NCI-H510A (cell line): ENCODE measurements at regions not wholly inside any gene's neighbourhood (a gene's known extent, or its start where the extent isn't known, plus 50 kb on each side); places are given as distances from the start of the nearest gene placed in this dataset.
"Not testable (repeated sequence)": the region's sequence is repeated elsewhere in the genome, so short reads cannot be mapped to it uniquely, and the experiment has no call there.

Source experiments
- DNase-seq: peaks from one replicate; lab custom pipeline; 2025; lab: John Stamatoyannopoulos, UW

DNA sequence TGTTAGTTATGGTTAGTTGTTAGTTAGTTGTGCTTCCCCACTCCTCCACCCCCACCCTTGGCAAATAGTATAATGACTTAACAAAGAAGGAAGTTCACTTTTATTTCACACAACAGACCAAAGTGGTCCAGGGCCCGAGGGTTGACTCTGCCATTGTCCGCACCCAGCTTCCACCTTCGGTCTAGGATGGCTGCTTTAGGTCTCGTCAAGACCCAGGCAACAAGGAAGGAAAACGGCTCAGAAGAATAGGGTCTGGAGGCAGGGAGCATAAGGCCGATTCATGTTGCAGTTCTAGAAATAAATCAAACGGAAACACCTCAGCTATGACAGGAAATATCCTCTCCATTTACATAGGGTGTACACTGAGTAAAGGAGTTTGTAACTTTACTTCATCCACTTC, 206.0 kb upstream of the CXCR4 start:
- no peak for DNase-seq

DNA sequence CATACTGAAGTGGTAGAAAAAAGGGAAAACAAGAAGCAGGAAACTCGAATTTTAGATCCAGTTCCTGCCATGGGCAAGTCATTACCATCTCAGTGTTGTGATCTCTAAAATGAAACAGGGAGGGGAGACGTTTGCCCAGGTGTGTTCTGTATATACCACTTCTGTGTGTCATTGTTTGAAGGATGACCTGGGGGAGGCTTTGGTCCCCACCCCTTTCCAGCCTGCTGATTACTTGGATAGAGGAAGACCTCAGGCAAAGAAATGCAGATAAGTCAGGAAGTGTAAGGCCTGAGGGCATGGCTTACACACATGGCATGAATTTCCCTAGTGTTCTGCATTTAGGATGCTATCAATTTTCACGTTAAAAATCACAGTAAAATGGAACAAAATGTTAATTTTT, 205.2 kb upstream of the CXCR4 start:
- DNase-seq = no peak

DNA sequence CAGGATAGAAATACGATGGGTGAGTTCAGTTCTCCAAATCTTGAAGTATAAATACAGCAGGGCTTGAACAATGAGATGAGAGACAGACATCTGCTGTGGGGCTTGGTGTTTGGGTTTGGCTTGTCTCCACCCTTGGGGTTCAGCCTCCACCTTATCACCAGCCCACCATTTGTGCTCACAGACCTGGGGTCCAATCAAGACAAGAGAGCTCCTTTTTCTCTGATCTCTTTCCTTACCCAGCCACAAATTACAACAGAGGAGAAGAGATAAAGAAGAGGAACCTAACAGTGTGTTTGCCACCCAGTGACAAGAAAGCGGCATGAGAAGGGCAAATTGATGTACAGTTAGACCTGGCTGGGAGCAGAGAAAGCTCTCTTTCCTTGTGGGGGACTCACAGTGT, 204.5 kb upstream of the CXCR4 start:
- no peak for DNase-seq

DNA sequence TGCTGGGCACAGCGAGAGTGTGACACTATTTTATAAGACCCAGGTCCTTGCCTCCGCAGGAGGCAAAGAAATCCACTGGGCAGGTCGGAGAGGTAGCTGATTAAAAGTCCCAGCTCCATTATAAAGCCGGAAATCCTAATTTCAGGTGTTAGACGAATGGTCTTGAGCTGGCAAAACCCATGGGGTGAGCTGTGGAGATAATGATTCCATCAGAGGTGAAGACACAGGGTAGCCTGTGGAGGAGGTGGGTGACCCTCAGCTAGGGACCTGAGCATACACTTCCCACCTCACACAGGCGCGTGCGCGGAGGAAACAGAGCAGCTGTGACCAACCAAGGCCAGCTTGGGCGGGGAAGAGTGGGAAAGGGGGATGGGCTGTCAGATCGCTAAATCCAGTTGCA, 201.7 kb upstream of the CXCR4 start:
- DNase-seq = no peak

DNA sequence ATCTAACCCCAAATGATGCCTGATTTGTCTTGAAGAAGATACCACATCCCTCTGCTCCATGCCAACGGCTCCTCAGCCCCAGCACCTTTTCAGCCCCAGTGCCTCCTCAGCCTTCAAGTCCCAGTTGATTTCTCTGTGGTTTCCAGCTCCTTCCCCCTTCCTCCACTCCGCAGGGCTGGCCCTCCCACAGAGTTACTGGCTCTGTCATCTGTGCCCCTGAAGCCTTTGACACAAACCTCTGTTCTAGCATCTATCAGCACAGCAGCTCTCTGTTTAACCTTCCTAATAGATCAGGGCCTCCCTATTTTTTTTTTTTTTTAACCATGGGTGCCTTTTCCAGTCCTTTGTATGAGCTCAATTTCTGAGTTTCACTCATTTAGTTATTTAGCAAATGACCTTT, 201.3 kb upstream of the CXCR4 start:
- no peak for DNase-seq

DNA sequence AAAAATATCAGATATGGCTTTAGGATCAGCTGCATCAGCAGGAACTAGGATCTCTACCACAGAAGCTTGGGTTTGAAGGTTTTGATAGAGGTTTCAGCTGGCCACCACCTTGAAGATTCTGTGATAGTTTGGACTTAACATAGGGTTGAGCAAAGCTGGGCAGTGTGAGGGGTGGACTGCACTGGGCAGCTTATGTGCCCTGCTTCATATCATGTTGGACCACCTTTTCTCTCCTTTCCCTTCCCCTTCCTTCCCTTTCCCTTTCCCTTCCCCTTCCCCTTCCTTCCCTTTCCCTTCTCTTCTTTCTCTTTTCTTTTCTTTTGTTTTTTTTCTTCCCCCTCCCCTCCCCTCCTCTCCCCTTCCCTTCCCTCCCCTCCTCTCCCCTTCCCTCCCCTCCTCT, 196.3 kb upstream of the CXCR4 start:
- DNase-seq = no peak

DNA sequence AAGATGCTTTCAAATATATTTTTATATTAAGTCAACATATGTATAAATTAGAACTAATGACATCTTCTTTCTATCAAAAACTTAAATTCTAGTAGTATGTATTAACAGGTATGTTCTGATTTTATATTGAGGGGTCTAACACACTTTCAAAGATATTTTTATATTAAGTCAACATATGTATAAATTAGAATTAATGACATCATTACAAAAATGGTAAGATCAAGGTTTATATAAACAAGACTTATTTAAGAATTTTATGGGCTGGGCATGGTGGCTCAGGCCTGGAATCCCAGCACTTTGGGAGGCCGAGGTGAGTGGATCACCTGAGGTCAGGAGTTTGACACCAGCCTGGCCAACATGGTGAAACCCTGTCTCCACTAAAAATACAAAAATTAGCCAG, 194.6 kb upstream of the CXCR4 start:
- not testable (repeated sequence) for DNase-seq

DNA sequence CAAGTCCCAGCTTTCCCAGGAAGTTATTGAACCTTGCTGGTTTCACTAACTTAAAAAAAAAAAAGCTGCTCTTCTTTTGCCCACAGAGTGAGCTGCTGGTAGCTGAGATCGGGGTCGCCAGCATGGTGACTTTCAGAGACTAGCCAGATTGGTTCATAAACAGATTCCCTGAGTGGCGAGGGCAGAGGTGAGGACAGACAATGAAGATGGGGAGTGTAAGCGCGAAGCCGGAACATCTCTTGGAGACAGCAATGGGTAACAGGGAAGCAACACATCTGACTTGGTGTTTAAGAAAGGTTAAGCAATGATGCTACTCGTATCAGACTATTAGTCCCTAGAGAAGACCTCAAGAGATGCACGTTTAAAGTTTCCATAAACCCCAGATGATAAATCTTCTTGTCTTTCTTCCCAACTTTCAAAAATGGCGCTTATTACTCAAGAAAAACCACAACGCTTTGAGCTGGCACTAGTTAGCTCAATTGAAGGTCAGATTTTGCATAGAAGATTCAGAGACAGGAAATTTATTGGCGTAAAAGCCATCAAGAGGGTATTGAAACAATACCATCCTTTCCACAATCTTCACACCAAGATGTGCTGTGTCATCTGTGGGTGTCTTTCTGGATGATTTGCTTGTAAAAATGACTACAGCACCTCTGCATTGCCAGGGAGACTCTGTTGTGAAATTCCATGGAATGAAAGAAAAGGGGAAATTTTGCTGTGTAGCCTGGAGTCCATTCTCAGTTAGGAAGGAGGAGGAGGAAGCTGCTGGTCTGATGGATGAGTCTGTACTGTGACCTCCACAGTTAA, 193.1 kb upstream of the CXCR4 start:
- no peak for DNase-seq

DNA sequence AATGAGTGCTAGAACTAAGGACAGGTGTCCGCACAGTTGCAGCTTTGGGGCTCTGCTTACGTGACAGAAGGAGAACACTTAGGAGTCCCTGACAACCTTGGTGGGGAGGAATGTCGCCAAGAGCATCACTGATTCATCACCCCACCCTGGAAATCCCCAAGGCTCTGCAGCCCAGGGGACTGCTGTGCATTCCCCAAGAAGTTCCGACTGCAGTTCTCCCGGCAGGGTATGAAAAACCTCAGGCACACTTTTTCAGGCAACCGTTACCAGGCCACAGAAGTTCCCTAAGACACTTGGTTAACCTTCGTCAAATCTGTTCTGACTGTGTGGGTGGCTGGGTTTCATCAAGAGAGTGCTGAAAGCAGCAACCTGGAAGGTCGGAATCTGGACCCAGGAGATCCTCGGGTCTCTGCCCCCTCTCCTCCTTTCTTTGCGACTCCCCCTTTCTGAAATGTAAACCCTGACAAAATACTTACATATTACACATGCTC, 192.1 kb upstream of the CXCR4 start:
- no peak for DNase-seq

DNA sequence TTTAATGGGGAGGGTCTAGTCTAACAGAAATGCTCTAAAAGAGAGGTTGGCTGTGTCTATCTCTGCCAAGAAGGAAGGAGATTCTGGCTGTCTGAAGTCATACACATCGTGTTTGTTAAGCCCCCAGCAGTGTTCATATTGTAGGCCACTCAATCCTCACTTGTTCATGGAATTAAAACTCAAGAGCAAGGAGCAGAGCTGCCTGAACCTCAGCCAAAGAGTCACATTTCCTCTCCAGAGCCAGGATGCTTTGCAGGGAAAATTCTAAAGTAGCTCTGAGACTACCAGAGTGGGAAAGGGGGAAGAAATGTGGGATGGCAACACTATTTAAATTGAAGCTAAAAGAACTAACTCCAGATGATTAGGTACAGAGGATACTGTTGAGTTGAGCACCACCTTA, 190.7 kb upstream of the CXCR4 start:
- no peak for DNase-seq

DNA sequence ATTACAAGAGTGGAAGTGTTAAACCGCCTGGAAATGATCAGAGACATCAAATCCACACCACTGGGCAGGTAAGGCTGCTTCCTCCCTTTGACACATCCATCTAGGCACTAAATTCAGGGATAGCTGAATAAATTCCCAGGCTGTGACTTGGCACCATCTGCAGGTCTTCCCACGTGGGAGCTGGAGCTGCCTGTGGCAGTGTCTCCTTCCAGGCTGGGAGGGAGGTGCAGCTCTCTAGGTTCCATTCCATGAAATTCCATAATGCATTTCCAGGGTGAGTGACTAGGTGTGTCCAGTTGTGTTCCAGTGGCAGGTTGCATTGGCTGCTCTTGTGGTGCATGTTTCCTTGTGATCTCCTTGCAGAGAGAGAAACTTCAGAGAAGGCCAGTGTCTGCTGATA, 188.9 kb upstream of the CXCR4 start:
- DNase-seq = no peak

DNA sequence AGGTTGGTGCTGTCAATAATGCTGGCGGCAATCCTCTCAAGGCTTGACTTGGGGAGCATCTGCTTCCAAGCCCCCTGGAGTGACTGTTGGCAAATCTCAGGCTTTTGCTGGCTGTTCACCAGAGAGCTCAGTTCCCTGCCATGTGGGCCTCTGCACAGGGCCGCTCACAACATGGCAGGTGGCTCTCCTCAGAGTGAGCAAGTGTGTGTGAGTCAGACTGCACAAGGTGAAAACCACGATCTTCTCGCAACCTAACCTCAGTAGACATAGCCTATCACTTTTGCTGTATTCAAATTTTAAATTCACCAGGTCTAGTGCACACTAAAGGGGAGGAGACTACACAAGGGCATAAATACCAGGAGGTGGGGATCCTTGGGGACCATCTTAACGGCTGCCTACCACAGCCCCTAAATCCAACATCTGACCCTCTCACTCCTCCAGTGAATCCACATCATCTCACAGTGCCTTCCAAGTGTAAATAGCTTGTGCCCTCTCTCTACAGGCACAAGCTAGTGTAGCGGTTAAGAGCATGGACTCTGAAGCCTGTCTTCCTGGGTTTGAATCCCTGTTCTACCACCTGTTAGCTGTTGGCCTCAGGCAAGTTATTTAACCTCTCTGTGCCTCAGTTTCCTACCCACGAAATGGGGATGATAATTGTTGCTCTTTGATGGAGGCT, 187.7 kb upstream of the CXCR4 start:
- DNase-seq = no peak

DNA sequence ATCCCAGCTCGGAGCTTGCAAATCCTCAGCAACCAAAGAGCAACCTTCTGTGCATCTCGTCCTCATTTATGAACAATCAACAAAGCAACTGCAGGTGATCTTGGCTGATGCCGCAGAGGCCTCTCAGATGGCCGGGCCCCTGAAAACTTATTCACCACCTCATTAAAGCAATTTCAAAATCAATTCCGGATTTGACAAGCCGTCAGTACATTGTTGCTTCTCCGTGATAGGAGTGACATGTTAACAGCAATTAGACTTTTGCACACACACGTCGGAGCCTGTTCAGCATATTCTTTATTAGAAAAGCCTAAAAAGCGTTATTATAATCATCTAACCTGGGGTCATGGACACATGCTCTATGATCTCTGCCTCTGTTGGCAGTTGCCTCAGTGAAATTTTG, 183.1 kb upstream of the CXCR4 start:
- DNase-seq = no peak

DNA sequence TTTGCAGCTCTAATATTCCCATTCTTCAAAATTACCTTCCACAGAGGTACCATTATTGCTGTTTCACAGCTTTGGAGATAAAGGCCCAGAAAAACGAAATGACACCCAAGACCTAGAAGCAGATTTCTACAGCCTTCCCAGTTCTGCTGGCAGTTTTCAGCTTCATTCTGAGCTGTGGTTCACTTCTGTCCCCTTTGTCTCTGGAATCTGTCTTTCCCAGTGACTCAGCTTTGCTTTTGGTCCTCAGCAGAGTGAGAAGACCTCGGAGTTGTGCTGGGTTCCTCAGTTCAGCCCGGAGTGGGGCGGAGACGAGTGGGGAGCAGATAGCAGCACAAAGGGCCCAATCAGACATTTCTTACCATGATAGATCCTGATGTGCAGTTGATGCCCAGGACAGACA, 180.7 kb upstream of the CXCR4 start:
- no peak for DNase-seq

DNA sequence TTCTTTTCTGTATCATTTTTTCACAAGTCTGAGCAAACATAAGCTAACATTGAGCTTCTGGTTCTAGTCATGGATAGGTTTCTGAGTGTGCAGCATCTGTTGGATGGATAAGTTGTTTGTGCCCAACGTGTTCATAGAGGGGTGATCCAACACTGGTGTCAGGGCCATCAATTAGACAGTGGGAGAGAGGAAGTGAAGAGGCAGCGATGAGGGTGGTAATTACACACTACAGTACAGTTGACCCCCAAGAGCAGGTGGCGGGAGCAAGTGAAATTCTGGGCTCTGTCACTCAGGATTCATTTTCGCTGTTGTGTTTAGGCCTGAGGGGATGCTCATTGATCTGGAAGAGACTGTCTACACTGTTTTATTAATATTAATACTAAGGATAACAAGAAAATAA, 180.0 kb upstream of the CXCR4 start:
- DNase-seq = no peak

DNA sequence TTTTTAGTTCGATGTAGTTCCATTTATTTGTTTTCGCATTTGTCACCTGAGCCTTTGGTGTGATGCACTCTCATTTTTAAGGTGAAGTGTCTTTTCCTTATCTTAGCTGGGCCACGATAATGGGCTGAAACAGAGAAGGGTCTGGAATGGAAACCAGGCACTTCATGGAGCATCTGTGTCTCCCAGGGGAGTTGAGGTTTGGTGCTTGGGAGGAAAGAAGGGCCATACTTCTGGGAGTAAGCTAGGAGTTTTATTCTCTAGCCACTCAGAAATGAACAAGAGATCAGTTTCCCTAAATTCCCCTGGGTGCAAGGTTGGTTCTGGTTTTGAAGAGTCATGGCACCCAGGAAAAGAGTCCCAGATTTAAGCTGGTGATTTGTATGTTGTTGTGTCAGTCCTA, 179.4 kb upstream of the CXCR4 start:
- no peak for DNase-seq

DNA sequence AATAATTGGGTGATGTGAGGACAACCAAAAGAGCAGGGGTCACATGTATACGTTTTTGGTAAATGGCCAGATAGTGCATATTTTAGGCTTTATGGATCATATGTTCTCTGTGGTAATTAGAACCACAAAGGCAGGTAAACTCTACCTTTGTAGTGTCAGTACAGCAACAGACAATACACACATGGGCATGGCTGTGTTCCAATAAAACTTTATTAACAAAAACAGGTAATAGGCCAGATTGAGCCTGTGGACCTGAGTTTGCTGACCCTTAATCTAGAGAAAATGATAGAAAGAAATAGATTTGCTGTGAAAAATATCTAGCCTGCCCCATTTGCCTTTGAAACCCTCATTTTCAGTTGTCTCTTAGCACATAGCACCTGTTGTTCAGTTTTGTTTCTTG, 177.2 kb upstream of the CXCR4 start:
- DNase-seq = no peak

DNA sequence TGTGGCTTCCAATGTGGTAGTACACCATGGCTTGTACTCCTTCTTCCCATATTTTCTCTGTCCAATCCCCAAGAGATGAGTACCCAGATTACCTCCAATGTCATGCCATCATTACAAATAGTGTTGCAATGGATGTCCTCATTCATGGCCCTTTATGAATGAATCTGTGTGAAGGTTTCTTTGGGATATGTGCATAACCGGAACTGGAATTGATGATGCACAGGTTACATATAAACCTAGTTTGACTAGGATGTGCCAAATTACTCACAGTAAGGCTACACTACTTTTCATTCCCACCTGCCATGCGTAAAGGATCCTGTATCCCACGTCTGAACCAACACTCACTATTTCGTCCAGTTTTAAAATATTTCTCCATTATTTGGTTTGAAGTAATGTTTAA, 173.9 kb upstream of the CXCR4 start:
- no peak for DNase-seq

DNA sequence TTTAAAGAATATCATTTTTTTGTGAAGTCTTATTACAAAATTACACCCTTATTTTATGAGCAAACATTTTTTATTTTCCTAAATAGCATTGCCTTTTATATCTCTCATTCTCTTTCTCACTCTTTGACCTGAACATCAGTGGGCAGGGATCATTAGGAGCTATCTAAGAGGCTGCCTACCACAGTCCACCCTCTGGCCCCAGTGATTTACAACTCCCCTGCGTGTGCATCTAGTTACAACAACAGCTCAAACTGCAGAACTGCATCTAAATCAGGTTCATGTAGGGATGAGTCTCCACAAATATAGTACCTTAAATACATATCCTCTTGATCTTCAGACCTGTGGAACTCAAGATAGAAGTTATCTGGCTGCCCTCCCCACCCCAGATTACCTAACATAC, 172.4 kb upstream of the CXCR4 start:
- no peak for DNase-seq

DNA sequence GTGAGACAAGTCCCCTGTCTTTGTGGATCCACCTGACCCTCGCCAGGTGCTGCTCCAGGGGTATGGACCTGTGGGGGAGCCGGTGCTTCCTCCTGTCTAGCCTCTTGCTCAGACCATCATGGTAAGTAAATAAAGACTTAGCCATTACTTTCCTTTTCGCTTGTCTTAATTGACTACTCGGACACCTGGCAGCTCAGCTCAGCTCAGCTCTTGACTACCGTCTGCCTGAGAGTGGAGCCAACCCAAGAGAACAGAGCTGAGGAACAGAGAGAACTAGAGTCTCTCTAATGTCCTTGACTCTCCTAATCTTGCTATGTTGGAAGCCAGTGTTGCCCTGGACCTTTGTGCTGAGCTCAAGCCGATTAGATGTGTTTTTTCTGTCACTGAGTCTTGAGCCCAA, 170.3 kb upstream of the CXCR4 start:
- DNase-seq = no peak

DNA sequence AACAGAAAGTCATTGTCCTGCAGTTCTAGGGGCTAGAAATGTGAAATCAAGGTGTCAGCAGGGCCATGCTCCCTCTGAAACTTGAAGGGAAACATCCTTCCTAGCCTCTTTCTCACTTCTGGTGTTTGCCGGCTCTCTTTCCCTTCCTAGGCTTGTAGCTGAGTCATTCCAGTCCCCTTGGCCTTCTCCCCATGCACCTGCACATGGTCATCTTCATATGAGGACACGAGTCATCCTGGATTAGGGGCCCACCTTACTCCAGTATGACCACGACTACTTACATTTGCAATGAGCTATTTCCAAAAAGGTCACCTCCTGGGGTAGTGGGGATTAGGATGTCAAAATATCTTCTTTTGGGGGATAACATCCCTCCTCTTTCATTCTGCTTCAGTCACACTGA, 168.5 kb upstream of the CXCR4 start:
- no peak for DNase-seq

DNA sequence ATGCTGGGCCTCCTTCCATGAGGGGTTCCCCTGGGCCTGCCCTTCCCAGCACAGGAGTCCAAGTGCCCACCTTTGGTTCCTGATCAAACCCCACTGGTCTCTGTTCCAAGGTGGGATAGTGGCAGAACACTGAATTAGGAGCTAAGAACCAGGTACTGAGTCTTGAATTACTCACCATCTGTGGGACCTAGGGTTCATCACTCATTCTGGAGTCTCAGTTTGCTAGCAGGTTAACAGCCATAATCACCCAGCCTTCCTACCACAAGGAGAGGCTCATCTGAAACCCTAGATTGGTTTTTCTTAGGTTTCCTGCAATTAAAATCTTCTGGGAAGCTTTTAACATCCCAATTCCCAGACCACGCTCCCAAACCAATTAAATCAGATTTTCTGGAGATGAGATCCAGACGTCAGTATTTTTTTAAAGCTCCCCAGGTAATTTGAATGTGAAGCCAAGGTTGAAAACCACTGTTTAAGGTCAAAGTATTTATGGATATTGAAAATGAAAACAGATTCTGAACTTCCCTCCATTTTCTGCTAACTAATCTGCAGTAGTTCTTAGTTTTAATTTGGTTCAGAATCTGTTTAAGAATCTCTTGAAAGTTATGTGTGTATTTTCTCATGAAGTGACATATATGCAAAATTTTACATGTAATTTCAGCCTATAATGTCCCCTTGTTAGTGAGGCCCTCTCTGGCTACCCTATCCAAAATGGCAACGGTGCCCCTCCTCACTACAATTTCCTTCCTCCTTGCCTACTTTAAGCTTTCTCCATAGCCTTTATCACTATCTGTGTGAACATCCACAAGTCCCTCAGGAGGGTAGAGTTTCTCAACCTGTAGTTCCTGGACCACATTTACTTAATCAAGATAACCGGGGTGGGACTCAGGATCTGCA, 166.5 kb upstream of the CXCR4 start:
- no peak for DNase-seq

DNA sequence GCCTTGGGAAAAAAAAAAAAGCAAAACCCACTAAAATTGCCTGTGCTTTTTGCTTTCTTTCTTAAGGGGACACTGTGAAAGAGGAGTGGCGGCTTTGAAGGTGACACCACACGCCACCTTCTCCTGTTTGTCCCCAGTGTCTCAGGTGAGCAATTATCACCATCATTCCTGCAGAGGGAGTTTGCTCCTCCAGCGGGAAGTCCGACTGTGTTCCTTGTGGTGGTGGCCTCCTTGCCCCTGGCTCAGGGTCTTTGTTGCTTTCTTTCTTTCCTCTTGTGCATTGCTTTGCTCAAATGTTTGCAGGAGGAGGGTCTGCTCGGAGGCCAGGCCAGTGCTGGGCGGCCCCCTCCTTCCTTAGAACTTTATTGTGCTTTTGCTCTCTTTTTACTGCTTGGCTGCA, 164.3 kb upstream of the CXCR4 start:
- DNase-seq = no peak
